HepG2 (cell line): ENCODE measurements at regions not wholly inside any gene's neighbourhood (a gene's known extent, or its start where the extent isn't known, plus 50 kb on each side); places are given as distances from the start of the nearest gene placed in this dataset.

Source experiments
- ATF6 ChIP-seq: sonication (generic); formaldehyde crosslinking; conservative IDR thresholded peaks from 2 replicates; pipeline ENCODE4 v1.4.0; 2020; ENCODE audit warnings: missing genetic modification reagents
- EZH2 ChIP-seq: conservative IDR thresholded peaks from 2 replicates; pipeline ENCODE4 v1.6.1; 2012; ENCODE audit warnings: mild to moderate bottlenecking, low read depth, low read length, moderate library complexity
- POLR2A ChIP-seq, 2 experiments: IDR thresholded peaks; 2 replicates each; pipeline ENCODE4 v1.6.1; 2011; ENCODE audit warnings: low read depth in 2 of 2, low read length in 2 of 2, mild to moderate bottlenecking in 1 of 2, moderate library complexity in 1 of 2; ENCODE audit not compliant: insufficient read depth in 1 of 2
- SOX13 ChIP-seq, 3 experiments: fragments of 450-650 bp in 1 of 3; sonication (generic) in 1 of 3; formaldehyde crosslinking in 1 of 3; IDR thresholded peaks in 2 of 3; conservative IDR thresholded peaks in 1 of 3; 2 replicates each; pipeline versions ENCODE4 v1.5.0 to v1.6.1; 2016 to 2020; ENCODE audit warnings: antibody characterized with exemption in 1 of 3, mild to moderate bottlenecking in 1 of 3, missing compliant biosample characterization in 1 of 3, missing genetic modification reagents in 1 of 3, moderate library complexity in 1 of 3
- SRF ChIP-seq: IDR thresholded peaks from 2 replicates; pipeline ENCODE4 v1.6.1; 2011; ENCODE audit warnings: mild to moderate bottlenecking, low read depth, low read length, moderate library complexity
- ZKSCAN8 ChIP-seq: IDR thresholded peaks from 2 replicates; pipeline ENCODE4 v1.6.1; 2016; ENCODE audit warnings: borderline replicate concordance, missing genetic modification reagents, missing compliant biosample characterization
- ZNF263 ChIP-seq: sonication (generic); formaldehyde crosslinking; IDR thresholded peaks from 2 replicates; pipeline ENCODE4 v1.4.0; 2020; ENCODE audit warnings: missing genetic modification reagents
- ZNF564 ChIP-seq: sonication (generic); formaldehyde crosslinking; IDR thresholded peaks from 2 replicates; pipeline ENCODE4 v1.8.1; 2023; ENCODE audit warnings: mild to moderate bottlenecking, missing genetic modification reagents
- ZNF639 ChIP-seq: conservative IDR thresholded peaks from 2 replicates; pipeline ENCODE4 v1.6.1; 2018; ENCODE audit warnings: missing genetic modification reagents
- TF ChIP-seq, protein P1 (sequence below): sonication (generic); formaldehyde crosslinking; IDR thresholded peaks from 2 replicates; pipeline ENCODE4 v1.5.0; 2020; ENCODE audit warnings: missing genetic modification reagents, mild to moderate bottlenecking, borderline replicate concordance
- TF ChIP-seq, protein P2 (sequence below): IDR thresholded peaks from 2 replicates; pipeline ENCODE4 v1.6.1; 2016; ENCODE audit warnings: control low read depth
- TF ChIP-seq, protein P3 (sequence below): sonication (generic); formaldehyde crosslinking; IDR thresholded peaks from 2 replicates; pipeline ENCODE4 v1.5.0; 2020; ENCODE audit warnings: mild to moderate bottlenecking, missing genetic modification reagents, moderate library complexity

GRCh38 chr13:109974354-109974753, 188.0 kb upstream of the IRS2 start:
- TF ChIP-seq, protein P1, sequence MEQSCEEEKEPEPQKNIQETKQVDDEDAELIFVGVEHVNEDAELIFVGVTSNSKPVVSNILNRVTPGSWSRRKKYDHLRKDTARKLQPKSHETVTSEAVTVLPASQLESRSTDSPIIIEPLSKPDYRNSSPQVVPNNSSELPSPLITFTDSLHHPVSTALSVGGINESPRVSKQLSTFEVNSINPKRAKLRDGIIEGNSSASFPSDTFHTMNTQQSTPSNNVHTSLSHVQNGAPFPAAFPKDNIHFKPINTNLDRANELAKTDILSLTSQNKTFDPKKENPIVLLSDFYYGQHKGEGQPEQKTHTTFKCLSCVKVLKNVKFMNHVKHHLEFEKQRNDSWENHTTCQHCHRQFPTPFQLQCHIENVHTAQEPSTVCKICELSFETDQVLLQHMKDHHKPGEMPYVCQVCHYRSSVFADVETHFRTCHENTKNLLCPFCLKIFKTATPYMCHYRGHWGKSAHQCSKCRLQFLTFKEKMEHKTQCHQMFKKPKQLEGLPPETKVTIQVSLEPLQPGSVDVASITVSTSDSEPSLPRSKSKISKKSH (CRISPR knock-in tag): no peak
- TF ChIP-seq, protein P2, sequence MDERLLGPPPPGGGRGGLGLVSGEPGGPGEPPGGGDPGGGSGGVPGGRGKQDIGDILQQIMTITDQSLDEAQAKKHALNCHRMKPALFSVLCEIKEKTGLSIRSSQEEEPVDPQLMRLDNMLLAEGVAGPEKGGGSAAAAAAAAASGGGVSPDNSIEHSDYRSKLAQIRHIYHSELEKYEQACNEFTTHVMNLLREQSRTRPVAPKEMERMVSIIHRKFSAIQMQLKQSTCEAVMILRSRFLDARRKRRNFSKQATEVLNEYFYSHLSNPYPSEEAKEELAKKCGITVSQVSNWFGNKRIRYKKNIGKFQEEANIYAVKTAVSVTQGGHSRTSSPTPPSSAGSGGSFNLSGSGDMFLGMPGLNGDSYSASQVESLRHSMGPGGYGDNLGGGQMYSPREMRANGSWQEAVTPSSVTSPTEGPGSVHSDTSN (CRISPR knock-in tag): no peak
- TF ChIP-seq ZKSCAN8: no peak
- TF ChIP-seq, protein P3, sequence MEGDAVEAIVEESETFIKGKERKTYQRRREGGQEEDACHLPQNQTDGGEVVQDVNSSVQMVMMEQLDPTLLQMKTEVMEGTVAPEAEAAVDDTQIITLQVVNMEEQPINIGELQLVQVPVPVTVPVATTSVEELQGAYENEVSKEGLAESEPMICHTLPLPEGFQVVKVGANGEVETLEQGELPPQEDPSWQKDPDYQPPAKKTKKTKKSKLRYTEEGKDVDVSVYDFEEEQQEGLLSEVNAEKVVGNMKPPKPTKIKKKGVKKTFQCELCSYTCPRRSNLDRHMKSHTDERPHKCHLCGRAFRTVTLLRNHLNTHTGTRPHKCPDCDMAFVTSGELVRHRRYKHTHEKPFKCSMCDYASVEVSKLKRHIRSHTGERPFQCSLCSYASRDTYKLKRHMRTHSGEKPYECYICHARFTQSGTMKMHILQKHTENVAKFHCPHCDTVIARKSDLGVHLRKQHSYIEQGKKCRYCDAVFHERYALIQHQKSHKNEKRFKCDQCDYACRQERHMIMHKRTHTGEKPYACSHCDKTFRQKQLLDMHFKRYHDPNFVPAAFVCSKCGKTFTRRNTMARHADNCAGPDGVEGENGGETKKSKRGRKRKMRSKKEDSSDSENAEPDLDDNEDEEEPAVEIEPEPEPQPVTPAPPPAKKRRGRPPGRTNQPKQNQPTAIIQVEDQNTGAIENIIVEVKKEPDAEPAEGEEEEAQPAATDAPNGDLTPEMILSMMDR (CRISPR knock-in tag): no peak
- TF ChIP-seq SRF: no peak
- no peak for TF ChIP-seq POLR2A (IDR thresholded peaks at IDR 0.05; ENCODE audit: insufficient read depth in 1 of 2, low read depth in 2 of 2, low read length in 2 of 2)
- TF ChIP-seq ATF6: no peak
- TF ChIP-seq EZH2: no peak
- TF ChIP-seq SOX13 (IDR thresholded peaks at IDR 0.05): no peak
- TF ChIP-seq SOX13 (CRISPR knock-in tag; conservative IDR thresholded peaks at IDR 0.05 in 1 of 2, IDR thresholded peaks at IDR 0.05 in 1 of 2): no peak
- TF ChIP-seq ZNF263 (CRISPR knock-in tag): no peak
- no peak for TF ChIP-seq ZNF639 (CRISPR knock-in tag)
- no peak for TF ChIP-seq ZNF564 (CRISPR knock-in tag)
